ENCODE measurements at regions not wholly inside any gene's neighbourhood (a gene's known extent, or its start where the extent isn't known, plus 50 kb on each side); places are given as distances from the start of the nearest gene placed in this dataset.

- Histone ChIP-seq H3K36me3 (ENCODE audit: insufficient read depth, low read length) (no peaks in the 10 kb centered on the region), H2AFZ (ENCODE audit: low read length) (no peak overlapping the region), H3K4me2 (ENCODE audit: insufficient read depth, low read length) (no peak overlapping the region), H3K27me3 (ENCODE audit: insufficient read depth, low read length) (peaks cover 15% of the 10 kb centered on the region), H3K9me3 (ENCODE audit: low read depth, low read length) (peaks cover 8% of the 10 kb centered on the region), H4K20me1 (ENCODE audit: insufficient read depth, low read length) (no peaks in the 10 kb centered on the region), H3K4me3 (ENCODE audit: insufficient read depth, low read length) (no peak overlapping the region), H3K4me1 (ENCODE audit: insufficient read depth, low read length) (no peaks in the 10 kb centered on the region), H3K27ac (ENCODE audit: low read depth, low read length) (no peak overlapping the region), H3K79me2 (ENCODE audit: insufficient read depth, low read length) (no peaks in the 10 kb centered on the region)
- TF ChIP-seq CTCF (IDR thresholded peaks at IDR 0.05; ENCODE audit: extremely low read depth, low read depth, low read length) = no peak
- no peak for DNase-seq (ENCODE audit: insufficient read length, low spot score, missing footprints)
These were observed 115.1 kb upstream of the MVB12B start for GRCh38 chr9:126211441-126212074.

GRCh38 chr9:126215486-126215885, 111.1 kb upstream of the MVB12B start:
- no peak overlapping the region for H2AFZ ChIP-seq (ENCODE audit: low read length)
- DNase-seq (ENCODE audit: insufficient read length, low spot score, missing footprints) = no peak
- TF ChIP-seq CTCF (IDR thresholded peaks at IDR 0.05; ENCODE audit: extremely low read depth, low read depth, low read length) = no peak
- H3K27ac ChIP-seq (ENCODE audit: low read depth, low read length) = no peak overlapping the region
- H3K4me2 ChIP-seq (ENCODE audit: insufficient read depth, low read length) = no peak overlapping the region
- H3K36me3 ChIP-seq (ENCODE audit: insufficient read depth, low read length) = no peaks in the 10 kb centered on the region
- H3K9me3 ChIP-seq (ENCODE audit: low read depth, low read length) = peaks cover 8% of the 10 kb centered on the region
- no peak overlapping the region for H3K4me3 ChIP-seq (ENCODE audit: insufficient read depth, low read length)
- H3K79me2 ChIP-seq (ENCODE audit: insufficient read depth, low read length) = no peaks in the 10 kb centered on the region
- peaks cover 27% of the 10 kb centered on the region for H3K27me3 ChIP-seq (ENCODE audit: insufficient read depth, low read length)
- no peaks in the 10 kb centered on the region for H4K20me1 ChIP-seq (ENCODE audit: insufficient read depth, low read length)
- H3K4me1 ChIP-seq (ENCODE audit: insufficient read depth, low read length) = no peaks in the 10 kb centered on the region

GRCh38 chr9:126216826-126217225, 109.8 kb upstream of the MVB12B start:
- Histone ChIP-seq H3K9me3 (ENCODE audit: low read depth, low read length) (peaks cover 10% of the 10 kb centered on the region), H3K27me3 (ENCODE audit: insufficient read depth, low read length) (peaks cover 41% of the 10 kb centered on the region), H3K4me2 (ENCODE audit: insufficient read depth, low read length) (no peak overlapping the region), H3K4me3 (ENCODE audit: insufficient read depth, low read length) (no peak overlapping the region), H4K20me1 (ENCODE audit: insufficient read depth, low read length) (no peaks in the 10 kb centered on the region), H2AFZ (ENCODE audit: low read length) (no peak overlapping the region), H3K36me3 (ENCODE audit: insufficient read depth, low read length) (no peaks in the 10 kb centered on the region), H3K27ac (ENCODE audit: low read depth, low read length) (no peak overlapping the region), H3K4me1 (ENCODE audit: insufficient read depth, low read length) (no peaks in the 10 kb centered on the region), H3K79me2 (ENCODE audit: insufficient read depth, low read length) (no peaks in the 10 kb centered on the region)
- no peak for DNase-seq (ENCODE audit: insufficient read length, low spot score, missing footprints)
- TF ChIP-seq CTCF (IDR thresholded peaks at IDR 0.05; ENCODE audit: extremely low read depth, low read depth, low read length) = no peak

- peaks cover 11% of the 10 kb centered on the region for H3K9me3 ChIP-seq (ENCODE audit: low read depth, low read length)
- no peaks in the 10 kb centered on the region for H3K36me3 ChIP-seq (ENCODE audit: insufficient read depth, low read length)
These were observed 109.4 kb upstream of the MVB12B start for GRCh38 chr9:126217250-126217653.

More at GRCh38 chr9:126217250-126217653, 109.4 kb upstream of the MVB12B start:
- no peaks in the 10 kb centered on the region for H3K79me2 ChIP-seq (ENCODE audit: insufficient read depth, low read length)
- H3K4me1 ChIP-seq (ENCODE audit: insufficient read depth, low read length) = no peaks in the 10 kb centered on the region
- H3K4me3 ChIP-seq (ENCODE audit: insufficient read depth, low read length) = no peak overlapping the region
- peaks cover 45% of the 10 kb centered on the region for H3K27me3 ChIP-seq (ENCODE audit: insufficient read depth, low read length)
- H3K27ac ChIP-seq (ENCODE audit: low read depth, low read length) = no peak overlapping the region
- no peak for DNase-seq (ENCODE audit: insufficient read length, low spot score, missing footprints)
- no peak overlapping the region for H3K4me2 ChIP-seq (ENCODE audit: insufficient read depth, low read length)
- H4K20me1 ChIP-seq (ENCODE audit: insufficient read depth, low read length) = no peaks in the 10 kb centered on the region
- H2AFZ ChIP-seq (ENCODE audit: low read length) = no peak overlapping the region
- TF ChIP-seq CTCF (IDR thresholded peaks at IDR 0.05; ENCODE audit: extremely low read depth, low read depth, low read length) = no peak

Measured in osteoblast (primary cell).